ENCODE measurements at regions not wholly inside any gene's neighbourhood (a gene's known extent, or its start where the extent isn't known, plus 50 kb on each side); places are given as distances from the start of the nearest gene placed in this dataset.
A peak's percentile ranks its signal among the peaks of the same experiment; 100 is the strongest.

DNA sequence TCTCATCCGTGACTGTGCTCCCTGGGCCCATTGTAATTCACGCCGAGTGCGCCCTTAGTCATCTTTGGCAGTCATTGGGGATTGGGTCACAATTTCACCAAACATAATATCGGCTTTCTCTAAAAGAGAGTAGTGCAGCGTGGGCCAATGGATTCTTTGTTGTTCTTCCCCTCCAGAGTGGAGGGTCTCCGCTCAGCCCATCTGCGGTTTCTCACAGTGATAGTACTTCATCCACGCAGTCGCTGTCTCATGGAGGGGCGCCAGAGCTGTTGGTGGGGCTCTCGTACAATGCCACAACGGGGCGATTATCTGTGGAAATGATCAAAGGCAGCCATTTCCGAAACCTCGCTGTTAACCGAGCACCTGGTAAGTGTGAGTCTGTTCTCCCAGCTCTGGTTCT, 321.8 kb downstream of the SNAPC1 start:
- DNase-seq: no peak

DNA sequence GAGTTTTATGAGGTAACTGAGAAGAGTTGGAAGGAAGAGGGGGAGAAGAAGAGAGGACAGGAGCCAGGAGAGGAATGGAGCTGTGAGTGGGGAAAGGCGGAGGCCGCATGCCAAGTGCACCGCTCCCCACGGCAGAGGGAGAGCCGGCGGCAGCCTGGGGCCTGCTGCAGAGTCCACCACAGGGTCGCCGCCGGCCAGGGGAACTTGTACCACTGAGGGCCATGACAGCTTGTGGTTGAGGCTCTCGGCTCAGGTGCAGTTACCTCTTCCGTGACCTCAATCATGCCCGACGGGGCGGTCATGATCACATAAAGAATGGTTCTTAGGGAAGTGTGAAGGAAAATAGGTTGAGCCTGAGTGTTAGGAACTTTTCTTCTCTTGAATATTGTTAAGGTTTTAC, 325.0 kb downstream of the SNAPC1 start:
- DNase-seq: no peak

- no peak for DNase-seq
Observed at GRCh38 chr14:62093736-62094135, 331.5 kb downstream of the SNAPC1 start.

DNA sequence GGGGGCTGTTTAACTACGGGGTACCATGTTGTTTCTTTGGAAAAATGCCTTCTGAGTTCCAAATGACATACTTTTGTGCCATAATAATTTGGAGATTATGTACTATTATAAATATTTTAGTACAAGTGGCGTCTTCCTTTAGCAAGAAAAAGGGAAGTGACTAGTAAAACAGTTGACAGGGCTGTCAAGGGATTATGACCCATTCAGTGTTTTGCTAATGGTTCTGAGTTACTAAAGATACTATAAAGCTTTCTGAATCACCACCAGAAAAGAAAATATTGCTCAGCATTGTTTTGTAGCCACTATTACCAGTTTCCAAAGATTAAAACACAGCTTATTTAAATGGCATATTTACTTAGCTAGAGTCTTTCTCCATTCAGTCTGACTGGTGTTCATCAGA, 334.9 kb downstream of the SNAPC1 start:
- DNase-seq: no peak

- DNase-seq: no peak
Observed at GRCh38 chr14:62097824-62098223, 335.6 kb downstream of the SNAPC1 start.

DNA sequence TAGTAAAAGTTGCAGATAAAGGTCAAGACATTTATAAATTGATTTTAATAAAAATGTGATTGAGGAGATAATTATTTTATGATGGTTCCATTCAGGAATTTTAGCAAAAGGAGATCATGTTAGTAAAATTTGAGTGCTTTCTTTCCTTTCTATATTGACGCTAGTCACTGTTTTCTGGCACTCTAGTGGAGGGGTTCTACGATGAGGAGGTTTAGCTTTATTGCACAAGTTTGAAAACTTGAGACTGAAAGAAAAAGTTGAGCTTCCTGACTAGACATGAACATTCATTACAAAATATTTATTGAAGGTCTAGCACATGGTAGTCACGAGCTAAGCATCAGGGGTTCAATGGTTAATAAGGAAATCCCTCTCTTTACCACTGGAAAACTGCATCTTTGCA, 336.1 kb downstream of the SNAPC1 start:
- no peak for DNase-seq

- no peak for DNase-seq
Observed at GRCh38 chr14:62099091-62099490, 336.9 kb downstream of the SNAPC1 start.

DNA sequence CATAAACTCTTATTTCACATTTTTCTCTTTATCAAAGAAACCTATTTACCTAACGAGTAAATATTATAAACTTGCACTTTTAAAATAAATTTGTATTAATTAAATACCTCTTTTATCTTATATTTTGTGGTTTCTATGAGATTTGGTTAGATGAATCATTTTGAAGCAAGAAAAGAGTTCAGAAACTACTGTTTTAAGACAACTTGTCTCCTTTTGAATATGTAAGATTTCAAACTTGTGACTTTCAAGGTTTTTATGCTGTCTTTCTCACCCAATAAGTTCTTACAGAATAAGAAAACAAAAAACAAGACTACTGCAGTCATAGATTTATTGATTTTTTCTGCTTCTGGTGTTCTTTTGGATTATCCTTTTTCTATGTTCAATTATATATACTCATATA, 339.0 kb downstream of the SNAPC1 start:
- no peak for DNase-seq

DNA sequence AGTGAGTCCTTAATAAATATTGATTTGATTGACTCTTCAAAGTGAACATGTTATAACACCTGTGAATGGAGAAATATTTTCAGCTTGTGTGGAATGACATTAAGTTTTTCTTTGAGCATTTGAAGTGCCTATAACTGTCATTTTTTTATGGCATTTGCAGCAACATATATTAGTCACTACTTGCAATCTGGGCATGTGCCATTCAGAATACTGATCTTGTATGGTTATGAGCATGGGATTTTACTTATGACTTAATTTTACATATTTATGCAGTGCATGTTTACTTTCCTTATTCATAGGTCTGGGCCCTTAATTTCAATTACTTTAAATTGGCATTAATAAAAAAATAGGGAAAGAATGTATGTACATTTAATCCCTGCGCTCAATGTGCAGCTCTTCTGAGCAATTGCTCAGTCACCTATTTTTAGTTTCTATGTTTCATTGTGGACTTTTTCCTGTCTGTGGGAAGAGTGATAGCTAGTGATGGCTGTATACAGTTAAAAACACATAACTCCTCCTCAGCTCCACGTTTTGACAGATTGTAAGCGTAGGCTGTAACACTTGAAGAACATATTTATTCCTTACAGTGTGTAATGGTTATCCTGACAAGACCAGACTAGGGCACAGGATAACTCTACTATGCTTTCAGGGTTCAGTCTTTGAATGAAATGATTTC, 339.6 kb downstream of the SNAPC1 start:
- DNase-seq: no peak

GRCh38 chr14:62102349-62102725, 340.1 kb downstream of the SNAPC1 start:
- no peak for DNase-seq

GRCh38 chr14:62103464-62103863, 341.2 kb downstream of the SNAPC1 start:
- no peak for DNase-seq

DNA sequence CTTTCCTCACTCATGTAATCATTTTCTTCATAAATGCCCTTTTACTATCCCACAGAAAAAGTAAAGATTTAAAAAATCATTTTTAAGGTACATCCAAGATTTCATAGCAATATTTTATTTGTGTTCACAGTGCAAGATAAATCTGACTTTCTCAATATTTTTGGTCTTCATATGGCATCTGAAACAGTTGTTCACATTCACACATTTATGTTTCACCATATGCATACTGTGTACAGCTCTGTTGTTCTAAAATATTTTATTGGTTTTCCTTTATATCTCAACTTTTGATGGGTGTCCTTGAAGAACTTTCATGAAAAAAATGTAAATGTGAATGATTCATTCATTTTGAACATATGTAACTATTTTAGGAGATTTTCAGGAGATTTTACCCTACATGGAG, 348.7 kb downstream of the SNAPC1 start:
- no peak for DNase-seq

DNA sequence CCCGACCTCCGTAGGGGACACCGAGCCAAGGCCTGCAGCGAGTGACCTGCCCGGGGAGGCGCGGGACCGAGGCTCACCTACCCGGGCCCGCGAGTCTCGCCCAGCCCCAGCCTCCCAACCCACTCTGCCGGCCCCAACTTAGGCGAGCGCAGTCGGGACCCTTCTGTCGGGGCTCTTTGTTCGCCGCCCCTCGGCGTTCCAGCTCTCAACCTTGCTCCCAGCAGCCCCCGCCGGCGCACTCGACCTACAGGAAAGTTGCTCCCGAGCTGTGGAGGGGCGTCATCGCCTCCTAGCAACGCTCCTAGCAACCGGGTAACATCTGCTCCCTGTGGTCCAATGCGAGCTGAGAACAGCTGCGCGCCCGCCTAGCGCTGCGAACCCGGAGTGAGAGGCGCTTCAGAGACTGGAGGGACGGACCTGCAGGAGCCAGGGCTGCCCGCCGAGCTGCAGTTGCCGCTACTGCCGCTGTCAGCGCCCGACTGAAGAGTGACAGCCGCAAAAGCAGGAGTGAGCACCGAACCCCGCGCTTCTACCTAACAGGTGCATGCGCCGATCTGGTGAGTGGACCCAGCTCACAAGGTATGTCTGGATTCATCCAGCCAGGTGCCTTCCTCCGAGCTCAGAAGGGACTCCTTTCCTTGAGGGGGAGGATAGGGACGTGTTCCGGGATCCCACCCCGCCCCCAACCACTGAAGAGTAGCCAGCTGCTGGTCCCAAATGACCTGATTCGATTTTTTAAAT, 355.0 kb downstream of the SNAPC1 start:
- peak; percentile 64 to 93 (median 88) for DNase-seq

DNA sequence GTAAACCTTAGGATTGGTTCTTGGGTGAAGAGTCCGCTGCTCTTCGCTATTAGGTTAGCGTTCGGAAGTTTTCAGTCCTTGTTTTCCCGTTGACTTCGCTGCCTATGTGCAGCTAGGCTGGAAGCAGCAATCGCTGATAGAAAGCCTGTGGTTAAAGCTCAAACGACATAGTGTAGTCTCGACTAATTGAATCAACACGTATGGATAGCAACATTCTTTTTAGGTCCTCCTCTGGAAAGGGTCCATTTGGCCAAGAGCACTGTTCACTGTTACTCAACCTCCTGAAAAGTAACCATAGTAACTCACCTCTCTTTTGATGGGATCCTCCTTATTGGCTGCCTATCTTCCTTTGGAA, 355.5 kb downstream of the SNAPC1 start:
- DNase-seq: peak in 1 of 3 donors; percentile 16

- DNase-seq: no peak
Observed at GRCh38 chr14:62118461-62118860, 356.2 kb downstream of the SNAPC1 start.

DNA sequence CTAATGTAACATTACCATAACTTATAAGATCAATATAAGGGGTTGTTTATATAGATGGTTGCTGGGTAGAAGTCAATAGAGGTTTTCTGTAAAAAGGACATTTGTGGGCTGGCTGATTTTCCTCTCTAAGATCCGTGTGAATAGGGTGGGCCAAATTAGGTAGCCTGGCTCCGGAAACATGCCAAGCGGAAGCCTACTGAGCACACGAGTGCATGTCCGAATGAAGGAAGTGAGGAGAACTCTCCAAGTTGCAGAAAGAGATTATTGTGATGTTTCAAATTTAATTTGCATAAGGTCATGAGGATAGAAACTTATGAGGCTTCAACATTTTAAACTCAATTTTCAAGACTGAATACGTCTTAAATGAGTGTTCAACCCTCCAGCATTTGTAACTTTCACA, 356.7 kb downstream of the SNAPC1 start:
- no peak for DNase-seq

DNA sequence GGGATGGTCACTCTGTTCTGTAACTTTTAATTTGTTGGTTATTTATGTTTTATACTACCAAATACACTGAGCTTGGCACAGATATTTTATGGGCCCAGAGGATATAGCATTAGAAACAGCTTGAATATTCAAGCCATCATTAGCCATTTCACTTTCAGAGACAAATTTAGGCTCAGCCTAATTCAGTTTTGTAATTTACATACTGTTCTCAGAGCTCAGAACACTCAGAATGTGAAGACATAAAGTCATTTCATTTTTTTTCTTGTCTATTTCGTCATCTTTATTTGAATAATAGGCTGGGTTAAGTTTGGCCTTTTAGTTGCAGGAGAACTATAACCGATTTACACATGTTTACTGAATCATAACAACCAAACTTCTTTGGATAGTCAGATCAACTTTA, 361.7 kb downstream of the SNAPC1 start:
- no peak for DNase-seq

DNA sequence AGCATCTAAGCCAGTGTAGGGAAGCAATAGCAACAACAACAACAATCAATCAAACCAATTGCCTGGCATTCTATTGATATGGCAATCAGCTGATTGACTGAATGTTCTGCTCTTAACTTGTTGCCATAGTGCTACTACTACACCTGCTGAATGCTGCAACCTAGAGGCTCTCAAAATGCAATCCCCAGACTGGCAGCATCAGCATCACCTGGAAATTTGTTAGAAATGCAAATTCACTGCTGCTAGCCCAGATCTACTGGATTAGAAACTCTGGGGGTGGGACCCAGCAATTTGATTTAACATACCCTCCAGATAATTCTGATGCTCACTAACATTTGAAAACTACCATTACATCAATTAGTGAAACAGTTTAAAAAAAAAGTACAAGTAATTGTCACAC, 363.6 kb downstream of the SNAPC1 start:
- no peak for DNase-seq

DNA sequence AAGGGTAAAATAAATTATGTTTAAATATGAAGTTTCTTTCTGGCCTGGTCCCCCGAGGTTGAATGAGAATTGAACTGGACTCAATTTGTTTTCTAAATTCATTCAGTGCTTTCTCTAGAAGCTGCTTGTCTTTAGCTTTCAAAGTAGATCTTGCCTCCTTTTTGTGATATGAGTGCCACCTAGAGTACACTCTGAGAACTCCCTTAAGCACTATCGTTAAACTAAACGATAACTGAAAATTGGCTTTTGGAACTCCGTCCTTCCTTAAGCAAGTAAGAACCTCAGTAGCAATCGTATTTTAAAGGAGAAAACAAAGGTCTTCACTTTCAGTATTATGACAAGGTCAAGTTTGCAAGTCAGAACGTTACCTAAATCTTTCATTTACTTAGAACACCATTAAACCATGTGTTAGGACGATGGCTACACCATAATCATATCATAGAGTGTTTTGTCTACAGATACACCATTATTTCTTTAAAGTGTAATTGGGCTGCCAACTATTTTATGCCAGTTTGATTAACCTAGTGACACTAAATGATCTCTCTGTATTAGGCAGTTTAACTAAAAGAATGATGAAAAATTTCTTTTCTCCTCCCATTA, 364.8 kb downstream of the SNAPC1 start:
- DNase-seq: peak; percentile 49 to 79 (median 61)

- DNase-seq: no peak
Observed at GRCh38 chr14:62130441-62130840, 368.2 kb downstream of the SNAPC1 start.

- peak in 1 of 3 donors; percentile 50 for DNase-seq
Observed at GRCh38 chr14:62133776-62134550, 371.7 kb downstream of the SNAPC1 start.

GRCh38 chr14:62138593-62138992, 376.4 kb downstream of the SNAPC1 start:
- no peak for DNase-seq

- no peak for DNase-seq
Observed at GRCh38 chr14:62141139-62141538, 378.9 kb downstream of the SNAPC1 start.

Measured in muscle of back (tissue), 3 donors.